CD4-positive, alpha-beta T cell (primary cell): ENCODE measurements at regions not wholly inside any gene's neighbourhood (a gene's known extent, or its start where the extent isn't known, plus 50 kb on each side); places are given as distances from the start of the nearest gene placed in this dataset.

Experiments
- ATAC-seq: fragments of 200-7000 bp; cut with Tn5 transposase; one replicate; pipeline ENCODE4 v1.10.0; 2022; ENCODE audit warnings: mild to moderate bottlenecking; ENCODE audit not compliant: poor library complexity
- CTCF ChIA-PET: fragments of 350-600 bp; sonication (Branson Sonifier 250); formaldehyde crosslinking; loops from one replicate; lab custom pipeline; 2021; ENCODE audit warnings: antibody characterized with exemption, inconsistent platforms; lab: Charles Lee
- POLR2A ChIA-PET: fragments of 350-600 bp; sonication (Branson Sonifier 250); formaldehyde crosslinking; loops from one replicate; lab custom pipeline; 2021; ENCODE audit warnings: antibody characterized with exemption, inconsistent platforms; lab: Charles Lee
- DNase-seq, 14 experiments: peaks; one replicate each; pipeline ENCODE4 v3.0.0-alpha.2; 2013 to 2020; ENCODE audit warnings: mixed read lengths in 2 of 14
- H3K27ac ChIP-seq, 2 donors: one replicate each; pipeline versions ENCODE4 v1.5.1 to v1.7.0; 2013; ENCODE audit warnings: low read length in 2 of 2, low read depth in 1 of 2, mild to moderate bottlenecking in 1 of 2
- H3K27me3 ChIP-seq, 2 experiments: 1 replicate in 1 of 2; 2 replicates in 1 of 2; pipeline versions ENCODE4 v1.6.1 to v1.7.0; 2013; ENCODE audit warnings: low read length in 2 of 2, control low read depth in 1 of 2, mild to moderate bottlenecking in 1 of 2, moderate library complexity in 1 of 2; ENCODE audit not compliant: insufficient read depth in 2 of 2, control insufficient read depth in 1 of 2
- H3K36me3 ChIP-seq: one replicate; pipeline ENCODE4 v1.6.1; 2013; ENCODE audit warnings: low read length, control low read depth; ENCODE audit not compliant: insufficient read depth
- H3K4me1 ChIP-seq: one replicate; pipeline ENCODE4 v1.6.1; 2013; ENCODE audit warnings: low read length, control low read depth; ENCODE audit not compliant: insufficient read depth
- H3K4me3 ChIP-seq: one replicate; pipeline ENCODE4 v1.5.1; 2013; ENCODE audit warnings: mild to moderate bottlenecking, low read length, moderate library complexity
- H3K9me3 ChIP-seq, 2 experiments: 1 replicate in 1 of 2; 2 replicates in 1 of 2; pipeline versions ENCODE4 v1.6.1 to v1.7.0; 2013; ENCODE audit warnings: low read length in 2 of 2, mild to moderate bottlenecking in 2 of 2, control low read depth in 1 of 2, moderate library complexity in 1 of 2; ENCODE audit not compliant: control insufficient read depth in 1 of 2, insufficient read depth in 1 of 2
- H3K27ac Mint-ChIP-seq: one replicate; pipeline ENCODE4 v1.8.0; 2020; ENCODE audit warnings: mixed read lengths
- H3K27me3 Mint-ChIP-seq: one replicate; pipeline ENCODE4 v1.8.0; 2021; ENCODE audit warnings: mixed read lengths
- H3K36me3 Mint-ChIP-seq: one replicate; pipeline ENCODE4 v1.8.0; 2021; ENCODE audit warnings: low read depth, mixed read lengths
- H3K4me1 Mint-ChIP-seq: one replicate; pipeline ENCODE4 v1.8.0; 2021; ENCODE audit warnings: low read depth, mixed read lengths
- H3K4me3 Mint-ChIP-seq: one replicate; pipeline ENCODE4 v1.8.0; 2020; ENCODE audit warnings: mild to moderate bottlenecking, mixed read lengths
- H3K9me3 Mint-ChIP-seq: one replicate; pipeline ENCODE4 v1.8.0; 2020; ENCODE audit warnings: mixed read lengths
- intact Hi-C, 2 experiments: fragments of 100-400 bp; cut with DNase I in 1 of 2; cut with micrococcal nuclease in 1 of 2; formaldehyde crosslinking; loops; one replicate each; pipeline versions ENCODE4 v1.15.1 to v1.9.0; 2023 to 2025; cut with DNase I, micrococcal nuclease
- TF ChIP-seq, protein P1 (sequence below): fragments of 200-600 bp; IDR thresholded peaks from one replicate; pipeline ENCODE4 v1.8.0; 2022; ENCODE audit warnings: antibody characterized with exemption, mild to moderate bottlenecking

DNA sequence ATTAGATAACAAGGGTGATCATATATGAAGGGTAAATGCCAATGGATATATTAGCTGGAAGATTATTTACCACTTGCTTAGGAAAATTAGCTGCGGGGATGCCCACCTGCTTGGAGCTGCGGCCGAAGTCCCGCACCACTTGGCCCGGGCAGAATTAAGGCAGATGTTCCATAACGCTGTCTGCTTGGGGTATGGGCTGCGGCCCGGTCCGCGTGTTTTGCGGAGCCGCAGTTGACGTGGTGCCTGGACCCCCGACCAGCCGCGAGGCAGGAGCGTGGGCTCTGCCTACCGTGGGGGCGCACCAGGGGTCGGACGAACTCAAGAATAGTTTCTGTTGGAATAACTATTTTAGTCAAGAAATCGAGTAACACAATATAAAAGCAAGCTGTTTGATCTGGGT, 235.2 kb downstream of the CPXCR1 start:
- CTCF ChIA-PET = no interaction called here
- Mint-ChIP-seq H3K9me3 (no peaks in the 10 kb centered on the region), H3K27ac (no peak overlapping the region), H3K36me3 (no peaks in the 10 kb centered on the region), H3K4me1 (no peaks in the 10 kb centered on the region), H3K27me3 (no peaks in the 10 kb centered on the region), H3K4me3 (no peak overlapping the region)
- Histone ChIP-seq H3K27me3 (no peaks in the 10 kb centered on the region), H3K27ac (no peak overlapping the region), H3K4me3 (no peak overlapping the region), H3K9me3 (peaks cover 0 to 5% of the 10 kb centered on the region in 2 experiments), H3K36me3 (no peaks in the 10 kb centered on the region), H3K4me1 (no peaks in the 10 kb centered on the region)
- POLR2A ChIA-PET = no interaction called here
- TF ChIP-seq, protein P1, sequence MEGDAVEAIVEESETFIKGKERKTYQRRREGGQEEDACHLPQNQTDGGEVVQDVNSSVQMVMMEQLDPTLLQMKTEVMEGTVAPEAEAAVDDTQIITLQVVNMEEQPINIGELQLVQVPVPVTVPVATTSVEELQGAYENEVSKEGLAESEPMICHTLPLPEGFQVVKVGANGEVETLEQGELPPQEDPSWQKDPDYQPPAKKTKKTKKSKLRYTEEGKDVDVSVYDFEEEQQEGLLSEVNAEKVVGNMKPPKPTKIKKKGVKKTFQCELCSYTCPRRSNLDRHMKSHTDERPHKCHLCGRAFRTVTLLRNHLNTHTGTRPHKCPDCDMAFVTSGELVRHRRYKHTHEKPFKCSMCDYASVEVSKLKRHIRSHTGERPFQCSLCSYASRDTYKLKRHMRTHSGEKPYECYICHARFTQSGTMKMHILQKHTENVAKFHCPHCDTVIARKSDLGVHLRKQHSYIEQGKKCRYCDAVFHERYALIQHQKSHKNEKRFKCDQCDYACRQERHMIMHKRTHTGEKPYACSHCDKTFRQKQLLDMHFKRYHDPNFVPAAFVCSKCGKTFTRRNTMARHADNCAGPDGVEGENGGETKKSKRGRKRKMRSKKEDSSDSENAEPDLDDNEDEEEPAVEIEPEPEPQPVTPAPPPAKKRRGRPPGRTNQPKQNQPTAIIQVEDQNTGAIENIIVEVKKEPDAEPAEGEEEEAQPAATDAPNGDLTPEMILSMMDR = no peak
- ATAC-seq = no peak
- no peak for DNase-seq
- intact Hi-C loops = no loop called here

DNA sequence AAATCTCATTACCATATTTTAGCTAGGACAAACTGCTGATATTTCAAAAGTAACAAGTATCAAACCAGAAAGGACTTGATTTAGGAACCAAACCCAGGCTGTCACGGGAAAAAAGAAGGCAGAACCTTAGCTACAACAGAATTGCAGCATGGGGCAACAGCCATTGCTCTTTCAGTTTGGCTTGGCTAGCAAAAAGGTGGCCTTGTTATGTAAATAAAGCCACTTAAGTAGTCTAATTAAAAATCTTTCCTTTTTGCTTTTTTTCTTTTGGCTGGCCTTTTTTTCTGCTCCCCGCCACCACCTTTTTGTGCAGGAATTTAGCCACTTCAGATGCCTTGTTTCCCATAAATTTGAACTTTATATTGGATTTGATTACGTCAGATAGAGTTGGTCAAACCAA, 235.9 kb downstream of the CPXCR1 start:
- Mint-ChIP-seq H3K4me1 (no peaks in the 10 kb centered on the region), H3K4me3 (no peak overlapping the region), H3K27me3 (no peaks in the 10 kb centered on the region), H3K9me3 (no peaks in the 10 kb centered on the region), H3K27ac (no peak overlapping the region), H3K36me3 (no peaks in the 10 kb centered on the region)
- no peak overlapping the region for H3K27ac ChIP-seq
- POLR2A ChIA-PET = no interaction called here
- TF ChIP-seq, protein P1 = no peak
- DNase-seq = no peak
- CTCF ChIA-PET = no interaction called here
- H3K36me3 ChIP-seq = no peaks in the 10 kb centered on the region
- no peak for ATAC-seq
- H3K9me3 ChIP-seq = peaks cover 0 to 5% of the 10 kb centered on the region in 2 experiments
- no peak overlapping the region for H3K4me3 ChIP-seq
- no peaks in the 10 kb centered on the region for H3K27me3 ChIP-seq
- no peaks in the 10 kb centered on the region for H3K4me1 ChIP-seq
- intact Hi-C loops = no loop called here

DNA sequence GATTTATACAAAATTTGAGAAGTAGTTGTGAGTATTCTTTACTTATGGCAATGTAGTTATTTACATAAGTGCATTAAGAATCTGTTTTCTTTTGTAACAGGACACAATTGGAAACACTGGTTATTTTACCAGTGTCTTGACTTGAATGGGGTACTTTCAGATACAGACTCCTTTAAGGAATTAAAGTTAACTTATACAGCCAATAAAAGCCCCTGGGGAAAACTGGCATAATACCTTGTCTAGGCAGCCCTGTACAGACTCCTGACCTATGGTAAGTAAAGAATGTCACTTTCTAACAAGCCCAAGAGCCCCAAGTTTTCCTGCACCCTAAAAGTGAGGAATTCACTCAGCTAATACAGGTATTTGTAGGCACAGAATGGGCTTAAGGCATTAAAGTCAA, 241.8 kb downstream of the CPXCR1 start:
- H3K36me3 ChIP-seq = no peaks in the 10 kb centered on the region
- CTCF ChIA-PET = no interaction called here
- no peaks in the 10 kb centered on the region for H3K9me3 Mint-ChIP-seq
- ATAC-seq (no peak), DNase-seq (no peak)
- TF ChIP-seq, protein P1 = no peak
- H3K4me1 ChIP-seq = no peaks in the 10 kb centered on the region
- no peak overlapping the region for H3K4me3 Mint-ChIP-seq
- no peak overlapping the region for H3K27ac ChIP-seq
- intact Hi-C loops = no loop called here
- no peaks in the 10 kb centered on the region for H3K9me3 ChIP-seq
- H3K4me1 Mint-ChIP-seq = no peaks in the 10 kb centered on the region
- no peak overlapping the region for H3K27ac Mint-ChIP-seq
- H3K4me3 ChIP-seq = no peak overlapping the region
- no peaks in the 10 kb centered on the region for H3K27me3 Mint-ChIP-seq
- H3K27me3 ChIP-seq = no peaks in the 10 kb centered on the region
- POLR2A ChIA-PET = no interaction called here
- no peaks in the 10 kb centered on the region for H3K36me3 Mint-ChIP-seq
